ENCODE measurements at regions not wholly inside any gene's neighbourhood (a gene's known extent, or its start where the extent isn't known, plus 50 kb on each side); places are given as distances from the start of the nearest gene placed in this dataset.
"Not testable (repeated sequence)": the region's sequence is repeated elsewhere in the genome, so short reads cannot be mapped to it uniquely, and the experiment has no call there.

GRCh38 chr5:116751684-116752083 lies 177.1 kb upstream of the SEMA6A start:
- no peak for DNase-seq

DNA sequence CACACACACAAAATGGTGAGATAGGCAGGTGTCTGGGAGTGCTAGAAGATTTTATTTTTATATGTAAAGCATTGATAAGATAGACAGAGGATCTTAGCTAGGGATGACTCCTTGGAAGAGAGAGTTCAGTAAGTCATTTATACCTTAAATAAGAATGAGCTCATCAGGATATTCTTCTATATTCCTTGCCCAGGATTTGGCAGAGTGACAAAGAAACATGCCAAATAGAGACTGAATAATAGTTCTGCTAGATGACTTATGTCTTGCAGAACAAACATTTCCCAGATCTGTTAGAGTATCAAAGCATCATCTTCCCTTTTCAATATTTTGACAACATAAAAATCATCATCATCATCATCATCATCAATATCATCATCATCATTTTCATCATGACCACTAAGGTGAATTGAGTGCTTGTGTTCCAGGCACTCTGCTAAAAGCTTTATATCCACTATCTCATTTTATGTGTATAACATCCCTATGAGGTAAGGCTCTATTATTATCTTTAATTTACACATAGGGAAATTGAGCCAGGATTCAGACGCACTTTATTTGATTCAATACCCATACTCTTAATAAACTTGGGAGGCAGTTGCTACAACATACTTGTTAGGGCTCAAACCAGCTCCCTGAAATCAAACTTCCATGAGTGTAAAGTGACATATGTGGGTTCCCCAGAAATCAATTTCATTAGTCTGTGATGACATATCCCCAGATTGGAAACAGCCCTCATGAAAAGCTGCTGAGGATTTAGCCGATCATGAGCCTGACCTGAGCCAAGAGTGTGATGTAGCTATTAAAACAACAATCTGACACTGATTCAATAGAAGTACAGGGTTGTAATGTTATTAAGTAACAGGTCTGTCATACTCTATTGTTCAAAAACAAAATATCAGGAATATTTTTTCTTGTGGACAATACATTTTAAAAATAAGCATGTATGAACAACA lies 176.3 kb upstream of the SEMA6A start:
- no peak for DNase-seq

DNA sequence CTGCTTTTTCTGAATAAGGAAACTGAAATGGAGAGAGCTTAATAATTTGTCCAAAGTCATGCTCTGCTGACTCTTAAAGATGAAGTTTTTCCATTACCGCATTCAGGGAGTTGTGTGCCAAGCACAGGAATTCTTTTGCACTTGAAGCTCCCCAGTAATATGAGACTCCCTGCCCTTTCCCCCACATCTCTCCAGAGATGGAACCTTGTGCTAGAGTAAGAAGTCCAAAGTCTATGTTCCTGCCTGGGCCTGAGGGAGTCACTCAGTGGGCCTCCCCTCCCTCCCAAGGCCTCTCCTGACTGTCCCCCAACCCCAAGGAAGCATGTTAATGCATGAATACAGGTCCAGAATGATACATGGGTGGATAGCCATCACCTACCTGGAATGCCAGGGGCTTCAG lies 173.3 kb upstream of the SEMA6A start:
- no peak for DNase-seq

DNA sequence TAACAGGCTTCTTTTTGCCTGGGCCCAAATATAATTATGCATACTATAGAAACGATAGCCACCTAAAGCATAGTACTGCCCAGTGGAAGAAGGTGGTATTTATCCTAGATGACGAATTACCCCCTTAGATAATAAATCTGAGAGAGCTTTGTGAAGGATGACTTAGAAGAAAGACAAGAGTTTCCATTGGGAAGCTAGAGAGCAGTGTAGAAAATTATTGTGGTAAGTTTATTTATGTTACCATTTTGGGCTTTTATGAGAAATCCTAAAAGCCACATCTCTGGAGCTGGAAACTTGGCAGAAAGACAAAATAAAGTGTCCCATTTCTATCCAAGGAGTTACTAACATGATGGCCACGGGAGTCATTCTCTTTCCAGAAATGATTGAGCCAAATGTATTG lies 172.0 kb upstream of the SEMA6A start:
- no peak for DNase-seq

DNA sequence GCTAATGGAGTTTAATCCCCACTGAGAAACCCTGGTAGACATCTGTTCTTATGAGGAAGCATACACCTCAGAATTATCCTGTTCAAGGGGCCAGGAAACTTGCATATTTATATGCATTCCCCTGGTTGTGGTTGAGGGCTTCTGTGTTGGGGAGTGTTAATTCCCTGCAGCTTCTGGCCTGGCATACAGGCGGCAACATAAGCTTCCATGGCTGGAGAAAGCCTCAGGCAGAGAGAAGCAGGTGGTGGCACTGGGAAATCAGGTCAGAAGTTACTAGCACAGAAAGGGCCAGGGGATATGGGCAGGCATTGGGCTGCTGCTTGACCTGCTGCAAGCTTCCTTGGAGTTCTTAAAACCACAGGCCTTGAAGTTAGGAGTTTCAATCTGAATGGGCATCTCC lies 166.1 kb upstream of the SEMA6A start:
- DNase-seq: no peak

GRCh38 chr5:116739571-116739970 lies 164.9 kb upstream of the SEMA6A start:
- DNase-seq: no peak

GRCh38 chr5:116738615-116739261 lies 164.1 kb upstream of the SEMA6A start:
- no peak for DNase-seq

DNA sequence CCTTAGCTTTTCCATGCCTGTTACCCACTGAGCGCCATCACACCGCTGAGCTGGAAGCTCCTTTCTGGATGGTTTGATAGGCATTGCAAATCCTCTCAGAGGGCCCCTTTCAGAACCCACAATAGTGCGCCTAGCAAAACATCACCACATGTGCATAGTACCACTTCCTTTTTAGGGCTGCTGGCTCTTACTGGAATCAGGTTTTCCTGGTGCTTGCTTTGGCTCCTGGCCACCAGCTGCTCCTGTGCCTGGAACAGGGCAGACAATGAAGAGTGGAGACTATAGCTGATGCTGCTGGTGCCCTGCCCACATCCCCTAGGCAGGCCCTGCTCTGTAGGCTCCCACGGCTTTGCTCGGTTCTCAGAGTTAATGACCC lies 163.6 kb upstream of the SEMA6A start:
- no peak for DNase-seq

GRCh38 chr5:116736671-116737070 lies 162.0 kb upstream of the SEMA6A start:
- DNase-seq: no peak

DNA sequence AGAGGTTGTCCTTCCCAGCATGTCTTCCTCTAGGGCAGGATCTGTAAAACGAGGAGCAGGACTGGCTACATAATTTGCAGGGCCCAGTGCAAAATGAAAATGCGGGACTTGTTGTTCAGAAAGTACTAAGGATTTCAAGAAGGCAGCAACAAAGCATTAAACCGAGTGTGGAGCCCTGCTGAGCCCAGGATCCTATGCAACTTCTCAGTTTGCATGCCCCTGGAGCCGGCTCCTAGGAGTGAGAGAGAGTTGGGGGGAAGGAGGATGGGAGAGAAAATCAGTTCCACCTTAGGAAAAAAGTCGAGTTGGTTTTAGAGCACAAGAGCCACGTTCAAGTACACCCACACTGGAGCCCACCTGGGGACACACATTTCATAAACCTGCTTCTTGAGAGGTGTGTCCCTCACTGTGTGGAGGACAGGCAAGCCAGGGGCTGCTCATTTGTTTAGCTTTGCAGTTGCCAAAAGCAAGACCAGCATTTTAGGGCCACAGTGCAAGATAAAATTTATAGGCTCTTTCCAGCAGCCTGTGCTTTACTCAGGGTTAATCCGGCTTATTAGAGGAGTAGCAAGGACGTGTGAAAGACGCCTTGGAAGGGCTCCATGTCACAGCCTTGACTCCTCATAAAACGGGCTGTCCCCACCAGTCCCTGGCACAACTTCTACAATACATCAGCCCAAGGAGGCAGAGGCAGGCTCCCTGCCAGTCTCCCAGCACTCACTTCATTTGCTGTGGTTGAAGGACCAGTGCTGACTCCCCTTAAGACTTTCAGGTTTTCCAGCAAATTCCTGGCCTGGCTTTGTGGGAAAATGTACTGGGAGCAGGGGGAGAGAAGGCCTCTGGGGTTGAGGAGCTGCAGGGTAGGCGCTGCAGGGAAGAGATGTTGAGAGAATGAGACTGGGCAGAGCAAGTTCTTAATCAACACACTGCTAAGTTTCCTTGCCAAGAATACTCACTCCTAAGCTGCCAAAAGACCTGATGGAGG lies 159.7 kb upstream of the SEMA6A start:
- DNase-seq: no peak

DNA sequence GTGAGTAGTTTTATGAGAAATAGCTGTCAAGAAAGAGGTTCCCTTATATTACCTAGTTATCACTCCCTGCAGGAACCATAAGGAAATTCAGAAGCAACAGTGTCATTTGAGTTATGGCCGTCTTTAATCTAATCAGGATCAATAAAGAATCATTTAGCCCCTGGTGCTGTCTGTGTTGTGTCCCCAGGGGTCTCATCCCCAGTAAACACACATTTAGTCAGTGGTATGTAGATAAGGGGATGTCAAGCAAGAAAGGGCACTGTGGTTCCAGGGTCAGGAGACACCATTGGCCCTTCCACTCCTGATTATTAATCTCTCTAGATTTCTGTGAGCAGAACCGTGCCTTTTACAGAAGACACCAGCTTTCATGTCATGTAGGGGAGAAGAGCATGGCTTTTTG lies 158.0 kb upstream of the SEMA6A start:
- DNase-seq: no peak

DNA sequence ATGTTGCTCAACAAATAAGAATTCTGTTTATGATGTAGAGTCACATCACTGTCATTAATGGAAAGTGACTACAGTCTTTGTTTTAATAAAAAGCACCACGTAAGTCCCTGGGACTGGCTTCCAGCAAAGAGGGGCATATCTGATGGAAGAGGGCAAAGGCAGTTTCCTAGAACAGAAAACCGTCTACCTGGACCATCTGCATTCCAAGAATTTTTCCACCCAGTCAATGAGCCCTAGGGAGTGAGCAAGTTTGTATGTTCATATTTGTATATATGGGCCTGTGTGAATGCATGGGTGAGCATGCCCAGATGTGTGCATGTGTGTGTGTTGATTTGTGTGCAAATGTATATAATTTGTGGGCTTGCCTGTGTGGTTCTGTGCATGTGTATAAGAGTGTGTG lies 156.8 kb upstream of the SEMA6A start:
- no peak for DNase-seq

- DNase-seq: no peak
These were observed 156.1 kb upstream of the SEMA6A start for GRCh38 chr5:116730706-116731105.

GRCh38 chr5:116730185-116730584 lies 155.6 kb upstream of the SEMA6A start:
- no peak for DNase-seq

DNA sequence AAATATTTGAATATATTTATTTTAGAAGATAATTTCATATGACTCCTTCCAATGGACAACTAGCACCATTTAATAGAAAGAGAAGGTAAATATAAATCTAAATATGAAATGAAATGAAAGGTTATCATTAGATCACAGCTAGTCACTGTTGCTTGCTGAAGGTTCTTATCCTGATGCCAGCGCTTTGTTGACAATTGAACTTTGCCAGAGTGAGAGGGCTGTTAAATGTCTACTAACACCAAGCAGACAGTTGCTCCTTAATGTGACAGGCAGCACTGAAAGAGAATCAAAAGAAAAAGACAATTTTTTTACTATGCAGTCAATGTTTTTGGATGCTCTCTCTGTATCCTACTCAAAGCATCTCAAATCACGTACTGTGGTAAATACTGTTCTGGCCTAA lies 152.6 kb upstream of the SEMA6A start:
- DNase-seq: no peak

DNA sequence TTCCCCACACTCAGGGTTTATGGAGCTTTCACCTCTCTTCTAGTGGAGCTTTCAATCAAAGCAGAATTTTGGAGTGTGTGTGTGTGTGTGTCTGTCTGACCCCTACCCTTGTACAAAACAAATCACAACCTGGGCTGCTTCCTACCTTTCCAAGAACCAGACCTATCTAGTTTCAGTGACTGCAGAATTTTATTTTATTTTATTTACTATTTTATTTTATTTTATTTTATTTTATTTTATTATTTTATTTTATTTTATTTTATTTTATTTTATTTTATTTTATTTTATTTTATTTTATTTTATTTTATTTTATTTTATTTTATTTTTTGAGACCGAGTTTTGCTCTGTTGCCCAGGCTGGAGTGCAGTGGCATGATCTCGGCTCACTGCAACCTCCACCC lies 151.6 kb upstream of the SEMA6A start:
- DNase-seq: not testable (repeated sequence)

DNA sequence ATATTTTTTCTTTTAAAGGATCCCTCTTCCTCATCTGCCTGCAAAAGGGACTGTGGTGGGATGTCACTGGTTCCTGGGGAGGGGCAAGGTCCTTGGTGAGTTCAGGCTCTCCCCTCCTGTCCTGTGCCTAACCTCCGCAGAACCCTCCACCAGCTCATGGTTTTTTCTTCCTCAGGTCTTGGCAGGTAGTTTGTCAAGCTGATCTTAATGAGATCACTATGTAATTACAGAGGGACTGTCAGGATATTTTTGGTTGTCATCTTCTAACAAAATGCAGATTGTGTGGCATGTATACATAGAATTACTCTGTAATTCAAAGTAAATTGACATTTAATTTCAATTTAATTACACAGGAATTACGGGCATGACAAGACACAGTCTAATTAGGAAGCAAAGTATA lies 150.3 kb upstream of the SEMA6A start:
- no peak for DNase-seq

- DNase-seq: no peak
These were observed 148.0 kb upstream of the SEMA6A start for GRCh38 chr5:116722651-116723050.

GRCh38 chr5:116719106-116719505 lies 144.5 kb upstream of the SEMA6A start:
- DNase-seq: no peak

GRCh38 chr5:116718317-116718716 lies 143.7 kb upstream of the SEMA6A start:
- no peak for DNase-seq

GRCh38 chr5:116709082-116709481 lies 134.5 kb upstream of the SEMA6A start:
- no peak for DNase-seq

DNA sequence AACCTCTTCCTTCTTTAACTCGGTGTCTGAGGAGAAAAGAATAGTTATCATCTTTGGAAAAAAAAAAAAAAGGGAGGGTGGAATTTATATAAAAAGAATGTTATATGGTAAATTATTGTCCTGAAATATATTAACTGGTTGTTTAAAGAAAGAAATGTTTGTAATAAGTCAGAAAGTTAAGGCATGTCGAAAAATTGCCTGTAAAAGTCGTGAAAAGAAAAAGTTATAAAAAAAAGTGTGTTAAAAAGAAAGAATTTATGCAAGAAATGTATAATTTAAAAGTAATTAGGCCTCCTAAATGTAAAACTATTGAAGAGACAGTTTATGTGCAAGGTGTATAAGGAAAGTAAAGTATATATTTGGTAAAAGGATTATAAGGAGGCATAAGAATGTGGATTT lies 130.5 kb upstream of the SEMA6A start:
- DNase-seq: not testable (repeated sequence)

DNA sequence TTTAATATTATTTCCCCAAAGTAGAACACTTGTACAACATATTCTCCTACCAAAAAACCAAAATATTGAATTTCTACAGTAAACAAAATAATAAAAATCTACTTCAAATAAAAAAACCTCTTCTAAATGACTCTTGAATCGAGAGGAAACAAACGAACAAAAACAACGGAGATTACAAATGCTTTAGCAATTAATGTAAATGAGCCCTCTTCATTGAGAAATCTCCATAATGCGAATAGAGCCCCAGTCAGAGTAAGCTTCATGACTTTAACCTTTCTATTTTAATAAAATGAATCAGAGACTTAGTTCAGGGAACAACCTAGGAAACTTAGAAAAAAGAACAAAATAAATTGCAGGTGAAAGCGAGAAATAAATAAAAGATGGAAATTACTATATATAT lies 129.3 kb upstream of the SEMA6A start:
- no peak for DNase-seq
